HUES48 (cell line): ENCODE measurements at regions not wholly inside any gene's neighbourhood (a gene's known extent, or its start where the extent isn't known, plus 50 kb on each side); places are given as distances from the start of the nearest gene placed in this dataset.
"Not testable (repeated sequence)": the region's sequence is repeated elsewhere in the genome, so short reads cannot be mapped to it uniquely, and the experiment has no call there.

ENCODE experiments used
- H3K27ac ChIP-seq: one replicate; pipeline ENCODE4 v1.7.0; 2013; ENCODE audit warnings: low read depth, low read length, inconsistent platforms
- H3K27me3 ChIP-seq: 2 replicates; pipeline ENCODE4 v1.6.1; 2013; ENCODE audit warnings: mild to moderate bottlenecking, low read length; ENCODE audit not compliant: control insufficient read depth, insufficient read depth
- H3K36me3 ChIP-seq: 2 replicates; pipeline ENCODE4 v1.6.1; 2013; ENCODE audit warnings: low read length; ENCODE audit not compliant: control insufficient read depth, insufficient read depth
- H3K4me1 ChIP-seq: 2 replicates; pipeline ENCODE4 v1.6.1; 2013; ENCODE audit warnings: mild to moderate bottlenecking, low read length; ENCODE audit not compliant: control insufficient read depth, insufficient read depth
- H3K4me3 ChIP-seq: 2 replicates; pipeline ENCODE4 v1.5.1; 2013; ENCODE audit warnings: mild to moderate bottlenecking, low read depth, low read length
- H3K9ac ChIP-seq: 2 replicates; pipeline ENCODE4 v1.6.1; 2013; ENCODE audit warnings: mild to moderate bottlenecking, low read depth, low read length, moderate library complexity
- H3K9me3 ChIP-seq: 2 replicates; pipeline ENCODE4 v1.6.1; 2013; ENCODE audit warnings: low read length; ENCODE audit not compliant: control insufficient read depth, insufficient read depth

- no peak overlapping the region for H3K27ac ChIP-seq
- H3K4me3 ChIP-seq, result no peak overlapping the region
- H3K9me3 ChIP-seq, result peaks cover 4% of the 10 kb centered on the region; the same call in 1 of the 2 replicates
- H3K9ac ChIP-seq, result no peak overlapping the region
- H3K27me3 ChIP-seq, result no peaks in the 10 kb centered on the region
- H3K36me3 ChIP-seq, result no peaks in the 10 kb centered on the region
- no peaks in the 10 kb centered on the region for H3K4me1 ChIP-seq
Observed at GRCh38 chr2:122315306-122315705, 559.9 kb downstream of the TSN start.

DNA sequence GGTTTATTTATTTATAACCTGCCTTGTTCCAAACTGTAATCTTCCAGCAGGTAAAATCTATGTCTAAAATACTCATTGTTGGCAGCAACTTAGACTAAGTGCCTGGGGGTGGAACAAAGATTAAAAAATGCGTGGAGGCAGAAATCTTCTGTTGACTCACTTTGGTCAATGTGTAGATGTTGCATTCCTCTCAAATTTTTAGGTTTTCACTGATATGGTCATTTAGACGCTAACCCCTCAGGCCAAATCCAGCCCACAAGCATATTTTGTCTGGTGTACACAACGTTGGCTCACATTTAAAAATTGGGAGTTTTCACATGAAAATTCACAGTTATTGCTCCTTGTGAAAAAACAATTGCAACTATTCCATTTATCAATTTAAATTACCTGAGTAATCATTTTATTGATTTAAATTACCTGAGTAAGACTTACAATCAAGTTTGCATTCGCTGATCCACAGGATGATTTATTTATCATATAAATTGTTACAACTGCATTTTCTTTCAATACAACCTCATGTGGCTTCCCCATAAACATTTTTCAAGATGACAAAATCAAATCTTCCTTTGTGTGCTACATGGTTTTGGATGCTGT is 564.2 kb downstream of the TSN start:
- Histone ChIP-seq H3K36me3 (no peaks in the 10 kb centered on the region), H3K9ac (no peak overlapping the region), H3K27me3 (no peaks in the 10 kb centered on the region), H3K4me3 (no peak overlapping the region), H3K27ac (no peak overlapping the region), H3K4me1 (no peaks in the 10 kb centered on the region), H3K9me3 (no peaks in the 10 kb centered on the region)

GRCh38 chr2:122322815-122323214 is 567.4 kb downstream of the TSN start:
- H3K4me1 ChIP-seq, result peaks cover 5% of the 10 kb centered on the region
- H3K4me3 ChIP-seq, result no peak overlapping the region

GRCh38 chr2:122323927-122324326 is 568.5 kb downstream of the TSN start:
- Histone ChIP-seq H3K9me3 (no peaks in the 10 kb centered on the region), H3K4me1 (peaks cover 5% of the 10 kb centered on the region), H3K27ac (no peak overlapping the region), H3K4me3 (no peak overlapping the region), H3K27me3 (no peaks in the 10 kb centered on the region), H3K36me3 (no peaks in the 10 kb centered on the region), H3K9ac (no peak overlapping the region)

More at GRCh38 chr2:122322815-122323214, 567.4 kb downstream of the TSN start:
- Histone ChIP-seq H3K9ac (no peak overlapping the region), H3K36me3 (no peaks in the 10 kb centered on the region), H3K27ac (no peak overlapping the region), H3K9me3 (no peaks in the 10 kb centered on the region), H3K27me3 (no peaks in the 10 kb centered on the region)

DNA sequence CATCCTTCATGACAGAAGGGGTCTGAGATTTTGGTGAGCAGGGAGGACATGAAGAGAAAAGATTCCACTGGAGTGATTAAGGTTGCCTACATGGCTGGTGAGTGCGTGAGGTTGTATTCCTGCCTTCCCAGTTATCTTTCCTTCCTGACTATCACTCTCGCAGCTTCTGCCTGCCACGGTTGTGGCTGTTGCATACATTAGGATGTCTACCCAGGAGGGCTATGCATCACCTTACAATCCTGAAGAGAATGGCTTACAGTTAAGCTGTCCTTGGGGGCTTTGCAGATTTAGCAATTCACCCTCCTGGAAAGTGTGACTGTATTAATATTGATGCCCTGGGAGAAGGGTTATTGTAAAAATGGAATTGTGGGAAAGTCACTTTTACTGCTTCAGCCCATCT is 571.0 kb downstream of the TSN start:
- Histone ChIP-seq H3K36me3 (no peaks in the 10 kb centered on the region), H3K4me1 (peaks cover 5% of the 10 kb centered on the region), H3K4me3 (no peak overlapping the region), H3K27me3 (no peaks in the 10 kb centered on the region), H3K9ac (no peak overlapping the region), H3K27ac (no peak overlapping the region), H3K9me3 (no peaks in the 10 kb centered on the region)

DNA sequence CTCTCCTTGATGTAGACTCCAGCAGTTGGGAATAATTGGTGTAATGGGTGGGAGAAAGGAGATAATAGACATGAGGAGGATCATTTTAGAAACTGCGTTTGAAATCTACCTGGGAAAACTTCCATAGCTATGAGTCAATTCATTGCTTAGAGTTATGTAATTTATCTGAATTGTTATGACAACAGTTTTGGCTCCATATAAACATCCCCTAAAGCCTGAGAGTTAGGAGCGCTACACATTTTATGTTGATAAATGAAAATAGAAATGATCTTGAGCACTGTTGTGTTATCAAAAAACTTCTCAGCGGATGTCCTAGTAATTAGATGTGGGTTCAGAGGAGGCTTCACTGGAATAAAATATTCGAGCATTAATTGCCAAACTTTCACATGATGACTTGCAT is 573.4 kb downstream of the TSN start:
- no peak overlapping the region for H3K27ac ChIP-seq
- H3K4me1 ChIP-seq, result peaks cover 5% of the 10 kb centered on the region
- no peak overlapping the region for H3K9ac ChIP-seq
- H3K36me3 ChIP-seq, result no peaks in the 10 kb centered on the region
- H3K9me3 ChIP-seq, result no peaks in the 10 kb centered on the region
- no peak overlapping the region for H3K4me3 ChIP-seq
- no peaks in the 10 kb centered on the region for H3K27me3 ChIP-seq

DNA sequence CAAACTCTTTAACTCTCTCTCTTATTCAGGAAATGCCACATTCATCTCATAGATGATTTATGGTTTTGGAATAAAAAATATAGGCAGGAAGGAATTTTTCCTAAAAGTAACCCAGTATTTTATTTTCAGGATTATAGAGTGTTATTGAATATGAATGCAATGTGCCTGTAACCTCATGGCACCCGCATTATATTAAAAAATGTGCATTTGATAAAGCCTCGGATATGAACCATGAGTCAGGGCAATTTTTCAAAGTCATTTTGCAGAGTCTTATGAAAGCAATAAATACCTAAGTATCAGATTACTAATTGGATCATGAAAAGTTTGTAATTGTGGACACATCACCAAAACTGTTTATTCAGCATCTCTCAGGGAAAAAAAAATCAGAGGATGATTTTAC is 573.8 kb downstream of the TSN start:
- H3K27ac ChIP-seq, result no peak overlapping the region
- H3K4me1 ChIP-seq, result peaks cover 5% of the 10 kb centered on the region

GRCh38 chr2:122333932-122334331 is 578.5 kb downstream of the TSN start:
- Histone ChIP-seq H3K36me3 (no peaks in the 10 kb centered on the region), H3K9me3 (no peaks in the 10 kb centered on the region), H3K4me1 (no peaks in the 10 kb centered on the region), H3K9ac (no peak overlapping the region), H3K27ac (no peak overlapping the region), H3K4me3 (no peak overlapping the region), H3K27me3 (no peaks in the 10 kb centered on the region)

More for the DNA sequence above, 573.8 kb downstream of the TSN start:
- Histone ChIP-seq H3K27me3 (no peaks in the 10 kb centered on the region), H3K4me3 (no peak overlapping the region), H3K36me3 (no peaks in the 10 kb centered on the region), H3K9me3 (no peaks in the 10 kb centered on the region), H3K9ac (no peak overlapping the region)

DNA sequence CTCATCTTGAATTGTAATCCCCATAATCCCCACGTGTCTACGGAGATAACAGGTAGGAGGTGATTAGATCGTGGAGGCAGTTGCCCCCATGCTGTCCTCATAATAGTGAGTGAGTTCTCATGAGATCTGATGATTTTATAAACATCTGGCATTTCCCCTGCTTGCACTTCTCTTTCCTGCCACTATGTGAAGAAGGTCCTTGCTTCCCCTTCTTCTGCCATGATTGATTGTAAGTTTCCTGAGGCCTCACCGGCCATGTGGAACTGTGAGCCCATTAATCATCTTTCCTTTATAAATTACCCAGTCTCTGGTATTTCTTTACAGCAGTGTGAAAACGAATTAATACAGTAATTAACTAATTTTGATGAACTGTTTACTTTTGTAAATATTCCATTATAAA is 582.5 kb downstream of the TSN start:
- Histone ChIP-seq H3K27me3 (no peaks in the 10 kb centered on the region), H3K27ac (no peak overlapping the region), H3K4me3 (no peak overlapping the region), H3K36me3 (no peaks in the 10 kb centered on the region), H3K4me1 (no peaks in the 10 kb centered on the region), H3K9me3 (no peaks in the 10 kb centered on the region), H3K9ac (no peak overlapping the region)

DNA sequence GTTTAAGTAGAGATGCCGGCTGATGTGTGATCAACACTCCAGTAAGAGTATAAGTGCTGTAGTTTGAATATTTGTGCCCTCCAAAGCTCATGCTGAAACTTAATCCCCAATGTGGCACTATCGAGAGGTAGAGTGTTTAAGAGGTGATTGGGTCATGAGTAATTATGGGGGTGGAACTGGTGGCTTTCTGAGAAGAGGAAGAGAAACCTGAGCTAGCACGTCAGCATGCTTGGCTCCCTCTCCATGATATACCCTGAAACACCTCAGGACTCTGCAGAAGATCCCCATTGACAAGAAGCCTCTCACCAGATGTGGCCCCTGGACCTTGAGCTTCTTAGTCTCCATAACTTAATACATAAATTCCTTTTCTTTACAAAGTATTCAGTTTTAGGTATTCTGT is 584.8 kb downstream of the TSN start:
- no peaks in the 10 kb centered on the region for H3K36me3 ChIP-seq
- H3K27me3 ChIP-seq, result no peaks in the 10 kb centered on the region
- H3K4me3 ChIP-seq, result no peak overlapping the region
- H3K9me3 ChIP-seq, result no peaks in the 10 kb centered on the region
- no peaks in the 10 kb centered on the region for H3K4me1 ChIP-seq
- H3K27ac ChIP-seq, result no peak overlapping the region
- no peak overlapping the region for H3K9ac ChIP-seq

DNA sequence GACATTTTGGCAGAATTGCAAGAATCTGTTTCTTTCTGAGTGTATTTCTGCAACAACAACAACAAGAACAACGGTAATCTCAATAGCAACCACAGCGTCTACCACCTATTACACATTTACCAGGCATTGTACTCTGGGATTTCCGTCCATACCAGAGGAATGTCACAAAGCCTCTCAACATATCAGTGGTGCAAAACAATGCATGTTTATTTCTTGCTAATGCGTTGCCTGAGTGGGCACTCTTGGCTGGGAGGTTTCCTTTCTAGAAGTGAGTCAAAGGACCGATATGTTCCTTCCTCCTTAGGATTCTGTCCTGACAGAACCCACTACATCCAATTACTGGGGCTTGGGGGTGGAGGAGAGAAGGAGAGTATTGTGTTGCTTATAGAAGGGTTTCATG is 585.6 kb downstream of the TSN start:
- no peak overlapping the region for H3K27ac ChIP-seq
- H3K9me3 ChIP-seq, result no peaks in the 10 kb centered on the region

DNA sequence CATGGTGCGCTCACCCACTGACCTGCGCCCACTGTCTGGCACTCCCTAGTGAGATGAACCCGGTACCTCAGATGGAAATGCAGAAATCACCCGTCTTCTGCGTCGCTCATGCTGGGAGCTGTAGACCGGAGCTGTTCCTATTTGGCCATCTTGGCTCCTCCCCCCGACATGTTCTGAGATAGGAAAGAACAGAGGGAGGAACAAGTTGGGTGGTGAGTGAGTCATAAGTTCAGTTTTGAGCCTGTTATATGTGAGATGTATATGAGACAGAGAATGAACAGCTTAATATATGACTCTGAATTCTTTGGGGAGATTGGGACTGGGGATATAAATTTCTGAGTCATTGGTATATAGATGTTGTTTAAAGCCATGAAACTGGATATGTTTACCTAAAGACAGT is 596.7 kb downstream of the TSN start:
- H3K9ac ChIP-seq, H3K4me1 ChIP-seq, H3K36me3 ChIP-seq, H3K27me3 ChIP-seq, H3K4me3 ChIP-seq, H3K27ac ChIP-seq, H3K9me3 ChIP-seq: not testable (repeated sequence)

More for the DNA sequence above, 585.6 kb downstream of the TSN start:
- Histone ChIP-seq H3K4me1 (no peaks in the 10 kb centered on the region), H3K4me3 (no peak overlapping the region), H3K9ac (no peak overlapping the region), H3K36me3 (no peaks in the 10 kb centered on the region), H3K27me3 (no peaks in the 10 kb centered on the region)
